HG02870 (cell line): ENCODE measurements at regions not wholly inside any gene's neighbourhood (a gene's known extent, or its start where the extent isn't known, plus 50 kb on each side); places are given as distances from the start of the nearest gene placed in this dataset.

Experiments
- ATAC-seq: cut with Tn5 transposase; IDR thresholded peaks from one replicate; pipeline ENCODE4 v1.9.1; 2021; ENCODE audit warnings: mild to moderate bottlenecking, moderate library complexity; ENCODE audit not compliant: unreplicated experiment

- ATAC-seq = no peak
Observed at GRCh38 chr3:22208844-22209243, 457.8 kb upstream of the ZNF385D start.

GRCh38 chr3:22209578-22209977, 458.6 kb upstream of the ZNF385D start:
- no peak for ATAC-seq

- no peak for ATAC-seq
Observed at GRCh38 chr3:22210693-22211092, 459.7 kb upstream of the ZNF385D start.

- no peak for ATAC-seq
Observed at GRCh38 chr3:22216601-22217000, 465.6 kb upstream of the ZNF385D start.

GRCh38 chr3:22225161-22225560, 474.2 kb upstream of the ZNF385D start:
- ATAC-seq = no peak

- ATAC-seq = no peak
Observed at GRCh38 chr3:22228705-22229104, 477.7 kb upstream of the ZNF385D start.

- ATAC-seq = no peak
Observed at GRCh38 chr3:22231061-22231460, 480.1 kb upstream of the ZNF385D start.

GRCh38 chr3:22236490-22237270, 485.7 kb upstream of the ZNF385D start:
- ATAC-seq = peak; percentile 86

GRCh38 chr3:22239011-22239410, 488.0 kb upstream of the ZNF385D start:
- ATAC-seq = no peak

- no peak for ATAC-seq
Observed at GRCh38 chr3:22241110-22241509, 490.1 kb upstream of the ZNF385D start.

GRCh38 chr3:22244761-22245521, 493.9 kb upstream of the ZNF385D start:
- no peak for ATAC-seq

GRCh38 chr3:22245811-22246583, 495.0 kb upstream of the ZNF385D start:
- no peak for ATAC-seq

- ATAC-seq = no peak
Observed at GRCh38 chr3:22249658-22250057, 498.6 kb upstream of the ZNF385D start.

GRCh38 chr3:22257252-22257651, 506.2 kb upstream of the ZNF385D start:
- no peak for ATAC-seq

GRCh38 chr3:22262386-22262785, 511.4 kb upstream of the ZNF385D start:
- no peak for ATAC-seq

- ATAC-seq = no peak
Observed at GRCh38 chr3:22263042-22263441, 512.0 kb upstream of the ZNF385D start.

GRCh38 chr3:22265403-22265802, 514.4 kb upstream of the ZNF385D start:
- no peak for ATAC-seq

GRCh38 chr3:22269831-22270230, 518.8 kb upstream of the ZNF385D start:
- no peak for ATAC-seq

- ATAC-seq = no peak
Observed at GRCh38 chr3:22276351-22276750, 525.3 kb upstream of the ZNF385D start.

- no peak for ATAC-seq
Observed at GRCh38 chr3:22284559-22284958, 533.5 kb upstream of the ZNF385D start.

- no peak for ATAC-seq
Observed at GRCh38 chr3:22288756-22289155, 537.7 kb upstream of the ZNF385D start.

GRCh38 chr3:22292681-22293080, 541.7 kb upstream of the ZNF385D start:
- ATAC-seq = no peak
